GM18907 (cell line): ENCODE measurements at regions not wholly inside any gene's neighbourhood (a gene's known extent, or its start where the extent isn't known, plus 50 kb on each side); places are given as distances from the start of the nearest gene placed in this dataset.
"Not testable (repeated sequence)": the region's sequence is repeated elsewhere in the genome, so short reads cannot be mapped to it uniquely, and the experiment has no call there.

Experiments used
- ATAC-seq: cut with Tn5 transposase; IDR thresholded peaks from one replicate; pipeline ENCODE4 v1.9.1; 2021; ENCODE audit warnings: mild to moderate bottlenecking, moderate library complexity; ENCODE audit not compliant: unreplicated experiment

DNA sequence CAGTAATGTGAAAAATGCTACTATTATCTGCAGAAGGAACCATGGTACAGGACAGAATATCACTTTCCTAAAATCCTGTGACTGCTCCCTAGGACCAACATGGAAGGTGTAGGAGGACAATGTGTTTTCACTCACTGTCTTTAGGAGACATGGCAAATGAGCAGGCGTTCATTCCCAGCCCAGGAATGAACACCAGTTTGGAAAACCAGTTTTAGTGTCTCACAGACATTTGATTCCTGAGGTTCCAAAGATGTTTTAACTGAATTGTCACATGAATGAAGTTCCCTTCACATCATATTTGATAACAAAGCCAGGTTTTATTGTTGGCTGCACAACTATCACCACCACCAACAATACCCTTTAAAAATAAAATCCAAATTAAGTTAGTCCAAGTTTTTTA, 178.2 kb downstream of the ENC1 start:
- no peak for ATAC-seq

DNA sequence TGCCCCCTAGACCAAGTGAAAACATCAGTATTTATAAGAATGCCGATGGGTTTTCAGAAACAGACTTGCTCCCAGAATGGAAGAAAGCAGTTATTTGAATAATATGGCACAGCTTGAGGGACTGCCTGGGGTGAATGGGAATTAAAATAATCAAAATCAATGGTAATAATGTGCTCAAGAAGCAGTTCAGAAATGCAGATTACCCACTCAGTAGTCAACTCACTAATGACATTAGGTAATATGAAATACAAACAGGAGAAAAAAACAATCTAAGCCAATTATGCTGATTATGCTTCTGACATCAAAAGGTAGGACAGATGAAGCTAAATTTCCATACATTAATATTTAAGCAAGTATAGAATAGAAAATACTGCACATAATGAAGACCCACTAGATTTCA, 179.3 kb downstream of the ENC1 start:
- no peak for ATAC-seq

DNA sequence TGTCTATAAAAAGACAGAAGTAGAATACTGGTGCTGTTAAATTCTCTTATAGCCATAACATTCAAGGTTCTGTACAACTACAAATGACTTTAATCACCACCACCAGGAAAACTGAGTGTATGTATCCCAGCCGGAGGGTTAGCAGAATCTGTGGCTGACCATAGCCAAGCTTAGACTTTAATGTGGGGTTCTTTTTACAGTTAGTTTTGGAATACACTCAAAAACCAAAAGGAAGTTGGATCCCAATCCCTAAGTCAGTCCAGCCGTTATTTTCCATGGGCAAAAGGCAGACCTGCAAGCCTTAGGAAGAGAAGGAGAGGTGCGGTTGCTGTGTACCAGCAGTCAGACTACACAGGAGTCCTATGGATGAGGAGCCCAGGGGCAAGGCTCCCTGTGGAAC, 179.8 kb downstream of the ENC1 start:
- ATAC-seq, result no peak

DNA sequence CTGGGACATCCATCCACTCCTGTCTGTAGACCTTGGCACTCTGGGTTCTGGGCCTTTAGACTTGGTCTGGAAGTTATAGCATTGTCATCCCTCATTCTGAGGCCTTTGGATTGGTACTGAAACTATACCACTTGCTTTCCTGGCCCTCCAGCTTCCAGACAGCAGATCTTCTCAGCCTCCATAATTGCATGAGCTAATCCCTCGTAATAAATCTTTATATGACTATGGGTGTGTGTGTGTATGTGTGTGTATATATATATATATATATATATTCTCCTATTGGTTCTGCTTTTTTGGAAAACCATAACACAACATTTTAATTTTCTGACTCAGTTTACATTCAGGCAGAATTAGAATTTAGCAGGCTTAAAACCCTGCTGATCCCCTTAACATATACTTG, 180.5 kb downstream of the ENC1 start:
- no peak for ATAC-seq

DNA sequence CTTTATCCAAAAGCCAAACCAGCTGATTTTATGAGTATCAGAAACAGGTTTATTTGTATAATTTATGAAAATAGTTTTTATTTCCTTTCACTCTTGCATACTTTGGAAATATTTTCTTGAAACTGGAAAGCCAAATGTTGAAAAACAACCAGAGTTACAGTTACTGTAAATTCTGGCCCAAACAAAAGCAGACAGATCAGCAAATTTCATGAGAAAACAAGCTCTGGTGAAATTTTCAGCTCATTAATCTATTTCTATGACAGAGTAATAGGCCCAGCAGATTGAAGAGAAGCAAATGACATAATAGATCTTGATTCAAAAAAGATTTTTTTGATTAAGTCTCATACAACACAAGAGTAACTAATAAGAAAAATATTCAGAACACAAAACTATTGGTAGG, 182.7 kb downstream of the ENC1 start:
- no peak for ATAC-seq

DNA sequence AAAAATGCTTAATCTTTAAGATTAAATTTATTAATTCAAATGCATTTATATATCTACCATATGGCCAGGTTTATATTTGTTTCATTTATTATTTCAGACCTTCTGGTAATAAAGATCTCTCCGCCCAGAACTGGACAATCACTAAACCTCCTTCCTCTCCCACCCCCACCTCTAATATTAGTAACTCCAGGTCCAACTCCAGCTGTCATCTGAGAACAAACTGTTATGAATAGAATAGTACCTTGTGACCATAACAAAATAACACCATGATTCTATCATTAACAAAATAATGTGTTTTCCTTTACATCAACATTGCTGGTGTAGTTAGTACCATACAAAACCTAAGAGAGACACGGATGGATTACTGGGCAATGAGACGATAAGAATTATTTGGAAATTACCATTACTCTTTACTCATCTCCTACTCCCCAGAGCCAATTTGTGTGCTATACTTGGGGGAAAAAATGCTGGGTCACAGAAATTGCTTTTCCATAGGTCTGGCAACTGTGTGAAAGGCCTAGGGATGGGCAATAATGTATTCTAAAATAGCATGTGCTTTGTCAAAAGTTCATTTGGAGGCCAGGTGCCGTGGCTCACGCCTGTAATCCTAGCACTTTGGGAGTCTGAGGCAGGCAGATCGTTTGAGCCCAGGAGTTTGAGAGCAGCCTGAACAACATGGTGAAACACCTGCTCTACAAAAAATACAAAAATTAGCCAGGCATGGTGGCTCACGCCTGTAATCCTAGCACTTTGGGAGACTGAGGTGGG, 186.1 kb downstream of the ENC1 start:
- ATAC-seq, result no peak

DNA sequence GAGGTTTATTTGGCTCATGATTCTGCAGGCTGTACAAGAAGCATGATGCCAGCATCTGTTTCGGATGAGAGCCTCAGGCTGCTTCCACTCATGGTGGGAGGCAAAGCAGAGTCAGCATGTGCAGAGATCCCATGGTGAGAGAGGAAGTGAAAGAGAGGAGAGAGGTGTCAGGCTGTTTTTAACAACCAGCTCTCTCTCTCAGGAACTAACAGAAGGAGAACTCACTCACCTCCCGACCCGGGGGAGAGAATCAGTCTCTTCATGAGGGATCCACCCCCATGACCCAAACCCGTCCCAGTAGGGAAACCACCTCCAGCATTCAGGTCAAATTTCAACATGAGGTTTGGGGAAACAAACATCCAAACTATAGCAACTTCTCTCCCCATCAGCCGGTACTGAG, 187.7 kb downstream of the ENC1 start:
- ATAC-seq, result no peak

DNA sequence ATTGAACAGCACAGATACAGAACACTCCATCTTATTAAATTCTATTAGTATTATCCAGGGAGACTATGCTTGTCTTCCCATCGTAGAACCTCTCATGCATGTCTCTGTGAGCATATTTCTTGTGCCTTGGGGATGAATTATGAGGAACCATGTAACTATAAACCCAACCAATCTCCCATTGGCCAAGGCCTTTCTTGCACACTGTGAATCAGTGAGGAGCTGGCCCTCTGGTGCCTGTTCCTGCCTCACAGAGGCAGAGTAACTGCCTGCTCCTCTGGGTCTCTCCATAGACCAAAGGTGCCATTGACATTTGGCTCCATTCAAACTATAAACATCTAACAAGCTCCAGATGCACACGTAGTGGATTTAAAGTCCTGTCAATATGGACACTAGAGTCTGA, 190.4 kb downstream of the ENC1 start:
- ATAC-seq, result no peak

DNA sequence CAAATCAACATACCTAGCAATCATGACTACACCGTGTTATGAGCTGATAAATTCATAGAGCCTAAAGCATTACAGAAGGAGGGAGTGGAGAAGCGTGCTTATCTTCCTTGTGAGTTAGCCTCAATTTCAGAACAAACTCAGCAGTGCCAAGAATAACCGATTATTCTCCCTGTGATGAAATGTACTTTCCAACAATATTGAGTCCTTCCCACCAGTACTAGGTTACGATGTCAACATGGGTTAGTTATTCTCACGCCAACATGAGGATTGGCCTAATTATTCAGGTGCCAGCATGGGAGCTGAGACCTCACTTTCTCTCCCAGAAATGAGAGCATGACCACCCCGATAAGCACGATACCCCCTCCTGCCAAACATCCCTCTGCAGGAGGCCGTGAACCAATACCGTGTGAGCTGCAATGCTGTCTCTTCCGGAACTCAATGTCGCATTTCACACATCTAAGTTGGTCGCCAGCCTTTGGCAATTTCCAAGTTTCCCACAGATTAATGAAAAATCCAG, 193.7 kb downstream of the ENC1 start:
- no peak for ATAC-seq

DNA sequence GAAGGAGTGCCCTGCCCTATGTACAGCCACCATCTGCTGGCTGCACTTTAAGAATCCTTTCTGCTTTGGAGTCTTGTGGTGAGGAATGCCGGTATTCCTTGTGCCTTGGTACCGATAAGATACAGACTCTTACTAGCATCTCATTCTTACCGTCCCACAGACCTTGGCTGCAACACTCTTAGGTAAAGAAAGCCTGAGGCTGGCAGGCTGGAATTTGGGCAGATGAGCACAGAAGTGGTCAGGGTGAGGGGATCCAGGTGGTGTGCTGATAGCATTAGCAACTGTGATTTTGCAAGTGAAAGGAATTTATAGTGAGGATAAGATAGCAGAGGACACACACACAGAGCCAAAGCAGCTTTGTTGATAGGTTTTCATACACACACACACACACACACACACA, 198.1 kb downstream of the ENC1 start:
- no peak for ATAC-seq

DNA sequence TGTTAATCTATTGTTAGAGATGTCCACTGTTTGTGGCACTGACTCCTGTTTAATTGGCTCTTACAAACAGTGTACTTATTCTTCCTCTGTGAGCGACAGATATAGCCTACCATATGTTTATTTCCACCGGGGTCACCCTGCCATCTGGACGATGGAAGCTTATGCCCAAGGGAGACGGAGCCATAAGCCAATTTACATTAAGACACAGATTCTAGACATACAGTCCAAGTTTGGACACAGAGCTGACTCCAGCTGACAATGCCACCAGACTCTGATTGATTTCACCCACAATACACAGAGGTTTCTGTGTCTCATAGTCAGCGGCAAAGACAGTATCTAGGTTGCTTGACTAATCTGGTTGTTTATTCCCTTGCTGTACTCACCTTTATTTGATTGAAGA, 198.9 kb downstream of the ENC1 start:
- no peak for ATAC-seq

DNA sequence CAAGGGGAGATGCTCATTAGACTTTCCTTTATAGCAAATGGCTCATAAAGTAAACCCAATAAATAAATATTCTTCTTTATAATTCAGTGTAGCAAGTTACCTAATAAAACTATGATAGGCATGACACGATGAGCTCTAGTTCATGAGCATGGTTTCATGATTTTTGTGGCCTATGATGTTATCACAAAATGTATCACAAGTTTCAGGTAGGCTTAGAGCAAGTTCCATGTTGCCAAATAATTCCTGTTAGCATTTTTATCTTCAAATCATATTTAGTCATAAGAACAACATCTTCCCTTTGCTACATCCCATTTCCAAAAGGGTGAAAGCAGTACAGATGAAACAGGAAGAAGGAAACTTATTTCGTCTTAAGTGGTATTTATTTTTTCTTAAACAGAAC, 200.2 kb downstream of the ENC1 start:
- ATAC-seq, result no peak

DNA sequence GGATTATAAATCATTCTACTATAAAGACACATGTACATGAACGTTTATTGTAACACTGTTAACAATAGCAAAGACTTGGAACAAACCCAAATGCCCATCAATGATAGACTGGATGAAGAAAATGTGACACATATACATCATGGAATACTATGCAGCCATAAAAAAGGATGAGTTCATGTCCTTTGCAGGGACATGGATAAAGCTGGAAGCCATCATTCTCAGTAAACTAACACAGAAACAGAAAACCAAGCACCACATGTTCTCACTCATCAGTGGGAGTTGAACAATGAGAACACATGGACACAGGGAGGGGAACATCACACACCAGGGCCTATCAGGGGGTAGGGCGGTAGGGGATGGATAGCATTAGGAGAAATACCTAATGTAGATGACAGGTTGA, 202.7 kb downstream of the ENC1 start:
- not testable (repeated sequence) for ATAC-seq

DNA sequence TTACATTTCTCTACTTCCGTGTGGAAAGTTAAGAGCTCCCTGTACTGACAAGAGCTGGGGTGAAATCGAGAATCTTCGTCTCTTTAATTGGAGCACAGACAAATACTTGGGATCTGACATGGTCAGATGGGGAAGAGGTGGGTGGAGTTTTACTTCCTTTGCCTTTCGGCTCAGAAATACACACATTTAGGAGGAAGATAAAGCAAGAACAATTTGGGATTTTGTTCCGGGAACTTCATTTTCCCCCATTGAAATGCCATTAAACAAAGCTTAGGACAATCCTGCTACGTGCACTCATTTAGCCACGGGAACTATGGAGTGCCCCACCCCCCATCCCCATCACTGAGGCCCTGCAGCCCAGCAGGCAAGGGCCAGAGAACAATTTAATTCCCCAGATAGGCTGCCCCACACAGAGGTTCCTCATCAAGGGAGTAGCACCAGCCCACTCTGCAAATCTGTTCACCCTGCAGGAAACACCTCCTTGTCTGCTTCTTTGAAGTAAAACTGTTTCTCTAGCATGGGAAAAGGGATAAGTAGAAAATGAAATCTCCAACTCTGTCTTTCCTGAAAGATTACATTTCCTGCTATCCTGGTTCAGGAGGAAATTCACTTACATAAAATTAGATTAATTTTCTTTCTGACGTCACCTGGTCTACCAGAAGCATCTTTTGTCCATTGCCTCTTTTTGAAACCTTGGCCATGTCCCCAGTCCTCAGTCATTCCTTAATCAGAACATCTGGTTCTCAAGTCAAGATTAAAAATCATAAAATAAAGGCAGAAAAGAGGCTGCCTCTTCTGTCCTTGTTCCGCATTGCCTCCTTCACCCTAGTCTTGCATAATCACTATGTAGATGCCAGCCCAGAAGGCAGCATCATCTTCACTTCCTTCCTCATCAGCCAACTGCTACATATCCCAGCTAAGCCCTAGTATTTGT, 206.4 kb downstream of the ENC1 start:
- no peak for ATAC-seq

DNA sequence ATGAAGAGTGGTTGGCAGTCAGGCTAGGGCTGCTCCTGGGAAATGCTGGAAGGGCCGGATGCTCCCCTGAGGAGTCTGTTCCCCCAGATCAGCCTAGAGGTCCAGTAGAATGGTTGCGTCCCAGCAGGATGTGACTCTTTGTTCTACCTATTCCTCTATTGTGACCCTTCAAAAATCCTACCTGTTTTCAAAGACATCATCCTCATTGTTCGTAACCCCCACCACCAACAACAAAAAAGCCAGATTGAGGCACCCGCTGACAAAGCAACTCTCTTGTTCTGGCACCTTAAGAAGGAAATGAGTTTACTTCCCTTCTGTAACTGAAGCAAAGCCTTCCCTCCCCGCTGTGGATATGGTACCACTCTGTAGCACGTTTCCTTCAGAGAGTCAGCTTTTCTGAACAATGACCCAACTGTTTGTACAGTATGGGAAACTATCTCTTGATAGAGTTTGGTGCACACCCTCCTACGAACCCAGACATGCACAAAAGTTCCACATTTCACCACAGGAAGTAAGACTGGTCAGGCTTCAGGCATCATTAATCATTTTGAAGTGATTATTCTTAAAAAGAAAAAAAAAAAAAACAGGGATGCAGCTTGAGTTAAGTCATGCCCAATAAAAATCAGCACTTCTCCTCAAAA, 207.2 kb downstream of the ENC1 start:
- ATAC-seq, result peak; percentile 68

DNA sequence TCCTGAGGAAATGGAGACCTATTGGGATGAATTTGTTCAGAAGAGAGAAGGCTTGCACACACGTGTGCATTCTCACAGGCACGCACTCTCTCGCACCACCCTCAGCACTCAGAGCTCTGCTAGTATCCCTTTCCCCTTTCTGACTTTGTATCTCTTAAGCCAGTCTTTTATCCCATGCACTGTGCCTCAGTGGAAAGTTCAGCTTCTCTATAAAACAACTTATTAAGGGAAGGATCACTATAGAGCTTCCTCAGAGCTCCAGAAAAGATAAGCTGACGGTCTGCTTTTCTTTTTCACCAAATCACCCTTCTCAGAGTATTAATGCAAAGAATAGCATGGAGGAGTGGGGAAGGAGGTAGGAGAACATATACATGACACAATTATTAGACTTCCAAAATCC, 207.8 kb downstream of the ENC1 start:
- ATAC-seq, result no peak

DNA sequence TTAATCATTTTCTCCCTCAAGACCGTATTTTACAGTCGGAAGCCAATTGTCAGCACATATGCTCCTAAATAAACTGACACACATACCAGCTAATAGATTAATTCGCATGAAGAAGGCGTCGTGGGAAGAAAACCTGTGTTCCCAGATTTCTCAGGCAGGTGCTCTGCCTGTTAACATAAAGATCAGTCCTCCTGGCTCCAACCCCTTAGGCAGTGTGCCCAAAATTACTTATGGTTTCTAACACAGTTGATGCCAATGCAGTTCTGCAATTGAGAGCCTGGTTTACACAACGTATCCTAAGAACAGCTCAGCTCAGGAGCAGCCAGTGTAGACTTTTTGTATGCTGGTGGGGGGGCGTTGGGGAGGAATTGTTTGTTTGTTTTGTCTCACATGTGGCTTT, 208.3 kb downstream of the ENC1 start:
- ATAC-seq, result no peak

DNA sequence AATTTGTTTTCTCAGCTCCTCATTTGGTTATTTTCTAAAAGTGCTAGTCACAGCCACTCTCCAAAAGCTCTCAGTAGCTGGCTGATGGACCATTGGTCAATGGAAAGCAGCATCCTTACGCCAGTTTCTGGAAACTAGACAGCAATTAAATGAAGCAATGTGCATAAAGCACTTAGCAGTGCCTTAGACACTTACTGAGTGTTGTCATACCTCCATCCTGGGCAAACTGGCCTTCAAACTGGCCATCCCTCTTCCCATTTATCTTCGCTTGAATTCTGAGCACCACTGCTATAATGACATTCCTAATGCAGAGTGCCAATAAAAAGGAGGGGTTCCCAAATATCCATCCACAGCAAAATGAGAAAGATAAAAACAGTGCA, 209.2 kb downstream of the ENC1 start:
- no peak for ATAC-seq

DNA sequence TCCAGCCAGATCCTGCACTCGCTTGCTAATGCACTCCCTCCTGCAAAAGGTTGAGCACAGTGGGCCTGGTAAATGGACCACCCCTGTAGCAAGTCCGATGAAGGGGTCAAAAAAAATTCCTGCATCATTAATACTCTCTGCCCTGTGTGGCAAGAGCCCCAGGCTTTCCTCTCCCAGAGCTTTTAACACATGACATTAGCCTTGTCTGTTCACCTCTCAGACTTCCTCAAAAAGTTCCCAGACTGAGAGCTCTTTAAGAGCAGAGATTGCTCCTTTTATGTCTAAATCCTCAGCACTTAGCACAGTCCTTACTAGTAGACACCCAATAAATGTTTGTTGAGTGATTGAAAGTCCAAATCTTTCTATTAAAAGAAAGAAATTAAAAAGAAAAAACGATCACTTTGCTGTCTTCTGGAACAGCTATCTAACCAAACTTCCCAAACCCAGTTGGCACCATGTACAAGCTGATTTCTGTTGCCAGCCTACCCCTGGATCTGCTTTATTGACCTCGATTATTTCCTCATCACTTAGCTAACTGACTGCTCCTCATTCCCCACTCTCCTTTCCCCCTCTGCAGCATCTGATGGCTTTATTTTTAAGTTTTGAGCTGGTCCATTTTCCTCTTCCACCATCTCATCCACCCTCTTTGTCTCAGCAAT, 209.8 kb downstream of the ENC1 start:
- no peak for ATAC-seq

DNA sequence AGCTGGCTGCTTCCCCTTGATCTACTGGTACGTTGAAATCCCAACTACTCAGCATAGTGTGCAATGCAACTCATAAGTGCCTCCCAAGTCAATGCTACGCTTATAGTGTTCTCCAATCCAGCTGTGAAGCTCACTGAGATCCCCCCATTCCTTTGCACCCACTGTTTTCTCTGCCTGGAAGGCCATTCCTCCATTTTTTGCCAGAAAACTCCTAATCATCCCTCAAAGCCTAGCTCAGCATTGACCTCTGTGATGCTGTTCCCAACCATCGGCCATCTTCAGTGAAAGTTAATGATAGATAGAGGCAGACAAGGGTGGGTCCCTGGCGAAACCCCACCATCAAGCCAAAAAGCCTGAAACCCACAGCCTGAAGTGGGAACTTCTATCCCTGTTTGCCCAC, 211.0 kb downstream of the ENC1 start:
- ATAC-seq, result no peak

DNA sequence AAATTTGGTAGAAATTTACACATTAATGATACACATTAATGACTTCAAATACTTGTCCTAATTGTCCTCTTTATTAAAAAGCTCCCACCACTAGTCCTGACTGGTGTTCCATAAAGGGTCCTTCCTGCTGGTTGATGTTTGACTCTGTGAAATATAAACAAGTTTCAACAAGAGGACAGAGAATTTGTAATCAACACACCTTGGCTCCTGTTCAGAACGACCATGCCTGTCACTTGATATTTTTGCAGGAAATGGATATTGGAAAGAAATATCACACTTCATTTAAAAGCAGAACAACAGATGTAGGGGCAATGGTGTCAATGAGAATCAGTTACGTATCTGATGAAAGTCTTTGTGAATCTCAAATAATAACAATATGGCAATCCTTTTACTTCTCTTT, 211.7 kb downstream of the ENC1 start:
- no peak for ATAC-seq
